Left renal pelvis (tissue), 4 donors: ENCODE measurements at regions not wholly inside any gene's neighbourhood (a gene's known extent, or its start where the extent isn't known, plus 50 kb on each side); places are given as distances from the start of the nearest gene placed in this dataset.
A peak's percentile ranks its signal among the peaks of the same experiment; 100 is the strongest.
"Not testable (repeated sequence)": the region's sequence is repeated elsewhere in the genome, so short reads cannot be mapped to it uniquely, and the experiment has no call there.

Experiments used
- DNase-seq, 4 donors: peaks; one replicate each; pipeline ENCODE4 v3.0.0-alpha.2; 2013; ENCODE audit warnings: low read depth in 4 of 4, low spot score in 3 of 4

- not testable (repeated sequence) for DNase-seq
These were observed 420.7 kb downstream of the DIRAS2 start for GRCh38 chr9:90221899-90222298.

- DNase-seq = peak; percentile 18 to 42 (median 30)
These were observed 415.7 kb downstream of the DIRAS2 start for GRCh38 chr9:90226839-90227338.

- DNase-seq = not testable (repeated sequence)
These were observed 409.5 kb downstream of the DIRAS2 start for GRCh38 chr9:90233081-90233480.

GRCh38 chr9:90240541-90240940, 402.1 kb downstream of the DIRAS2 start:
- no peak for DNase-seq

DNA sequence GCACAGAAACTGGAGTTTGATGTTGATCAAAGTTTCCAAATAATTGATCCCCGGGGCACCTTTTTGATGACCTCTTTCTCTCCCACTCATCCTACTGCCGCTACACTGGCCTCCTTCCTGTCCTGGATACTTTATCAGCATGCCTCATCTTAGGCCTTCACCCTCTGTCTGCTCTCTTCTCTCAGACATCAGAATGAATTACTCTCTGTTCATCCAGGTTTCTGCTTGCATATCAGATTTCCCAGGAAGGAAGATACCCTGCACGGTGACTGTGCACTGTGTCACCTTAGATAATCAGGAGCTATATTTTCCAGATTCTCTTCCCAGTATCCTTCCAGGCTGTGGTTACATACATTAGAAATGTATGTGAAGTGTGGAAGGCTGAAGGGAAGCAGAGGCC, 397.0 kb downstream of the DIRAS2 start:
- no peak for DNase-seq

- no peak for DNase-seq
These were observed 393.5 kb downstream of the DIRAS2 start for GRCh38 chr9:90249094-90249493.

GRCh38 chr9:90251316-90251715, 391.3 kb downstream of the DIRAS2 start:
- DNase-seq = no peak

DNA sequence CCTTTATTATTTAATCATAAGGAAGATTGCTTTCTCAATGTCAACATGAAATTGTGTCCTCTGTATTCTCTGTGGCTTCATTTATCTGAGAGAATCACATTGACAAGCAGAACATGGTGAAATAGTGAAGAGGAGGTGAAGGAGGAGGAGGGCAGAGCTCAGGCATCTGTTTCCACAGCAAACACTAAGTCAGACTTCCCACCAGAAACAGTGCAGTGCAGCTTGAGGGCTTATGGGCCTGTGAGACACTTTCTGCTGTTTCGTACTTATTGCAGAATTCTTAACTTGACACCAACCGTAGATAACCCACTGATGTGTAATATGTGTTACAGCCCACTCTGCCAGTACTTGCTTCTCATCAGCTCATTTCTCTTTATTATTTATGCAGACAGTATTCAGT, 386.3 kb downstream of the DIRAS2 start:
- no peak for DNase-seq

- no peak for DNase-seq
These were observed 383.0 kb downstream of the DIRAS2 start for GRCh38 chr9:90259311-90260246.

GRCh38 chr9:90261698-90262097, 380.9 kb downstream of the DIRAS2 start:
- no peak for DNase-seq

GRCh38 chr9:90268613-90269012, 374.0 kb downstream of the DIRAS2 start:
- no peak for DNase-seq

DNA sequence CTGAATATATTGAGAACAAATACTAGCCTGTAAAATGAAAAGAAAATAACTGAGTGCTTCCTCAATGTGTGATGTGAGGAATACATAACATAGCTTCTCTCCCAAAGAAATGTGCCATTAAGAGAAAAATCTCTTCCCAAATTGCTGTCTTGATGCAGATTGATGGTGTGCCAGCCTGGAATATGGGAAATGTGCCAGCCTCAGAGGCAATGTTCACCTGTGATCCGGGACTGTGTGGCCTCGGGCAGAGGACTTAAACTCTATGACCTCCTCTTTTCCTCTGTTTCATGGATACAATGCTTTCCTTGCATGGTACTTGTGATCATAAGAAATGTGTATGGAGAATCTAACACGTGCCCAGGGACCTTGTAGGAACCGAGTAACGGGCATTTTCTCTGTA, 370.9 kb downstream of the DIRAS2 start:
- DNase-seq = no peak

GRCh38 chr9:90274725-90275124, 367.9 kb downstream of the DIRAS2 start:
- DNase-seq = no peak

GRCh38 chr9:90285946-90286345, 356.7 kb downstream of the DIRAS2 start:
- no peak for DNase-seq

DNA sequence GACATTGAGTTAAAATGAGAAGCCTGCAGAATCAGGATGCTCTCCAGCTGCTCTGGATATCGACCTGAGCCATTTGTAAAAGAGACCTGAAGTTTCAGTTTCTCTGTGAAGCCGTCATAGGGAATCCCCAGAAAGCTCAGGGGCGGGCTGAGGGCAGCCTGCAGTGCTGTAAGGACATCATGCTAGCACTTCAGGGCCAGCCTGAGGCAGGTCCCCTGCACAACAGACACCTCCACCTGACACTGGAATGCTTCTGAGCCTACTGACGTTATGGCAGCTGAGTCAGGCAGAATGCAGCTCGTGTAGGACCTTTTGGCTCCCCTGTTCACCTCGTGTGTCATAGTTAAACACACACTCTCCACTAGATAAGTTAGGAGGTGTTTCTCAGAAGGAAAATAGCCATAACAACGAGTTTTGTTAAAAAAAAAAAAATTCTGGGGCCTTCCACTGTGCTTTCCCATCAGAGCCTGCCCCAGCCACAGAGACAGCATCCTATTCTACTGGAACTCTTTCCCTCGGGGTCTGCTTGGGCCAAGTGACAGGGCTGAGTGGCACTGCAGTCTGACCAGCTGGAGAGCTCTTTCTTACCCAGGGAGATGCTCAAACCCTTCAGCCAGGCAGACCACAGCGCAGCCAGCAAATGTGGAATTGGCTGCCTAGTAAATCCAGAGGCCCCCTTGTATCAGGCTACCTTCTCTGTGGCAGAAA, 354.9 kb downstream of the DIRAS2 start:
- no peak for DNase-seq

DNA sequence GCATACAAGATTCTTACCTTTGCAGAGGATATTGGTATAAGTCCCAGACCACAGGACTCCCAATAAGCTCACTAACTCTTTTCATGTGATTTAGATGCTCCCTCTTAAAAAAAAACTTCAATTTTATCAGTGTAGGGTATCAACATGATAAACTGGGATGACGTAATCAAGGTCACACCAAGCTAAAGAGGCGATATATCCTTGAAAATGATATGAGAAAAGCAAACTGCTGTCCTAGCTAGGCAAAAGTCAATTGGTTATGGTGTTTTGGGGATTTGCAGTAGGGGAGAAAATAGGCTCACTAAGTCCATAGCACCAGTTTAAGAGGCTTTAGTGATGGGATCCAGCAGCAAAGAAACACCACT, 354.4 kb downstream of the DIRAS2 start:
- no peak for DNase-seq

GRCh38 chr9:90290716-90291485, 351.7 kb downstream of the DIRAS2 start:
- no peak for DNase-seq

DNA sequence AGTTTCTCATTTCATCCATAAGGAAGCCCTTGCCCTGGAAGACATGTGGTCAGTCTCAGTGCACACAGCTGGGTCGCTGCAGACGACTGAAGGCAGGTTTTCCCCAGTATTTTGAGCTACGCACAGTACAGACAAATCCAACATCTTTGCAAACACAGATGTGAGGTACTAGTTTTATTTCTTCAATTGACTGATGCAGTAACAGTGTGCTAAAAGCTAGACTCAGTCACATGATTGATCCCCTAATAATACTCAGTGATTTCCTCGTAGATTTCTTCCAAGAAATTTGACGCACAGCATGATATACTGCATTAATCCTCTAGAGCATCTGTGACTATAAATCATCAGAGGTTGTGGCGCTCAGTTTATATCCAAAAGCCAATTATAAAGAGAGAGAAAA, 346.1 kb downstream of the DIRAS2 start:
- DNase-seq = no peak

- DNase-seq = no peak
These were observed 342.7 kb downstream of the DIRAS2 start for GRCh38 chr9:90299968-90300367.

- no peak for DNase-seq
These were observed 341.9 kb downstream of the DIRAS2 start for GRCh38 chr9:90300611-90301276.

DNA sequence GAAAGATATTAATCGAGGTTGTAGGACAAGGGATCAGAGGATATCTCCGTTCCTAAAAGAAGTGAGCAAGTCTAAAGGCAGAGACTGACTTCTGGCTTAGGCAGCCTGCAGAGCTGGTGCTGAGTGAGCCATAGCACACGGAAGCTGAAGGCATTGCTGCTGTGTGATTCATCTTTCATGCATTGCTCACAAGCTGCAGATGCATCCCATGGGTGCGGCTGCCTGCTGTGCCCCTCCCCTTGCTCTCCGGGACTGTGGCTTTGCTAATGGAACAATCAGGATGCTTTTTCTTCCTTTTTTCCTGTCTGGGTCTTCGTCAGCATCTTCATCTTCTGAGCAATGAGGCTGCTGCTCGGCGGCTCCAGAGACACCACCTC, 341.4 kb downstream of the DIRAS2 start:
- DNase-seq = no peak
